WERI-Rb-1 (cell line): ENCODE measurements at regions not wholly inside any gene's neighbourhood (a gene's known extent, or its start where the extent isn't known, plus 50 kb on each side); places are given as distances from the start of the nearest gene placed in this dataset.

Experiments
- DNase-seq: peaks from one replicate; pipeline ENCODE4 v3.0.0-alpha.2; 2020
- H3K27ac ChIP-seq: fragments of 250-450 bp; sonication (Bioruptor Pico); 2 replicates; pipeline ENCODE4 v1.5.1; 2020; ENCODE audit warnings: mild to moderate bottlenecking, moderate library complexity
- H3K27me3 ChIP-seq: fragments of 250-450 bp; sonication (Bioruptor Pico); 2 replicates; pipeline ENCODE4 v1.5.1; 2021; ENCODE audit warnings: mild to moderate bottlenecking, low read depth, moderate library complexity; ENCODE audit not compliant: insufficient read depth, severe bottlenecking
- H3K36me3 ChIP-seq: fragments of 250-450 bp; sonication (Bioruptor Pico); 2 replicates; pipeline ENCODE4 v1.5.1; 2020; ENCODE audit warnings: mild to moderate bottlenecking, moderate library complexity
- H3K4me3 ChIP-seq: 2 replicates; pipeline ENCODE4 v1.5.1; 2011; ENCODE audit warnings: low read depth, mild to moderate bottlenecking, control low read depth, low read length
- H3K9me3 ChIP-seq: fragments of 250-450 bp; sonication (Bioruptor Pico); 2 replicates; pipeline ENCODE4 v1.5.1; 2021; ENCODE audit warnings: mild to moderate bottlenecking, moderate library complexity; ENCODE audit not compliant: severe bottlenecking
- TF ChIP-seq, protein P1 (sequence below): IDR thresholded peaks from 2 replicates; pipeline ENCODE4 v1.5.1; 2011; ENCODE audit warnings: low read depth, mild to moderate bottlenecking, control low read depth, inconsistent platforms, low read length

DNA sequence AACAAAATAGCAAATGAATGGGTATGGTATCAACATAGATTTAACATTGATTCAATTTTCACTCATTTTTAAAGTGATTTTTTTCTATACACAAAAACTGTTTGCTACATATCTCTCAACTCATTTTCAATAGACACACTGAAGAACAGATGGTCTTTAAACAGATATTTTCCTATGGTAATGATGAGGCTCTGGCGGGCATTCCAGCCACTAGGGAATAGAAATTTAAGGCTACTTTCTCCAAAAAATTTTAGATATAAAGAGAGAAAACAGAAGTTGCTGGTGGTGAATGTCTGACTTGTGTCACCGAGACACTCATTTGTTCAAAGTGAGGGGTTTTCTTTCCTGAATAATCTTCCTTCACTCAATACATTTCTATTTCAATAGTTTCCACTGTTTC lies 693.0 kb downstream of the ETS1 start:
- H3K27ac ChIP-seq, result no peak overlapping the region
- peaks cover 9% of the 10 kb centered on the region for H3K9me3 ChIP-seq
- TF ChIP-seq, protein P1, sequence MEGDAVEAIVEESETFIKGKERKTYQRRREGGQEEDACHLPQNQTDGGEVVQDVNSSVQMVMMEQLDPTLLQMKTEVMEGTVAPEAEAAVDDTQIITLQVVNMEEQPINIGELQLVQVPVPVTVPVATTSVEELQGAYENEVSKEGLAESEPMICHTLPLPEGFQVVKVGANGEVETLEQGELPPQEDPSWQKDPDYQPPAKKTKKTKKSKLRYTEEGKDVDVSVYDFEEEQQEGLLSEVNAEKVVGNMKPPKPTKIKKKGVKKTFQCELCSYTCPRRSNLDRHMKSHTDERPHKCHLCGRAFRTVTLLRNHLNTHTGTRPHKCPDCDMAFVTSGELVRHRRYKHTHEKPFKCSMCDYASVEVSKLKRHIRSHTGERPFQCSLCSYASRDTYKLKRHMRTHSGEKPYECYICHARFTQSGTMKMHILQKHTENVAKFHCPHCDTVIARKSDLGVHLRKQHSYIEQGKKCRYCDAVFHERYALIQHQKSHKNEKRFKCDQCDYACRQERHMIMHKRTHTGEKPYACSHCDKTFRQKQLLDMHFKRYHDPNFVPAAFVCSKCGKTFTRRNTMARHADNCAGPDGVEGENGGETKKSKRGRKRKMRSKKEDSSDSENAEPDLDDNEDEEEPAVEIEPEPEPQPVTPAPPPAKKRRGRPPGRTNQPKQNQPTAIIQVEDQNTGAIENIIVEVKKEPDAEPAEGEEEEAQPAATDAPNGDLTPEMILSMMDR, result no peak
- H3K27me3 ChIP-seq, result no peaks in the 10 kb centered on the region
- no peak overlapping the region for H3K4me3 ChIP-seq
- DNase-seq, result no peak
- H3K36me3 ChIP-seq, result no peaks in the 10 kb centered on the region

DNA sequence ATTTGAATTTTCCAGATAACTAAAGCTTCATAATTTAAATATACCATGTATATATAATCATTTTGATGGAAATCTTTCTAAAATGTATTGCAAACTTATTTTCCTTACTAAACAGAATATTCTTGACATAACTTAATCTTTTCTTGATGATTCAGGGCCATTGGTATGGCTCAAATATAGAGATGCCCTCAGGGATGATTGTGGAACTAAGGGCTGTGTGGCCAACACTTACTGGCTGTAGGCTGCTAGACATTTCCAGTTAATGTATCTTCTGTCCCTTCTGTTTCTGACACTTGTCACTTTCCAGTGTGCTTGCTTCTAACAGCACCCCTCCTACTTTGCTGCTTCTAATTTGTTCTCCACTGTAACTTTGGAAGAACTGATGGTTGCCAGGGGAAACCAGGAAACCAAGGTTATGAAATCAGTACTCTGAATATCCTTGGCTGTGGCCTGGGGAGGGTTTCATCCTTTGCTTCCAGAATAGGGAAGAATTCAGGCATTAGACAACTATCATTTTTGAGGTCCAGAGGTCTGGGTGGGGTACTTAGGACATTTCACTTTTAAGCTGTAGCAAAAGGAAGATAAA lies 697.2 kb downstream of the ETS1 start:
- no peak overlapping the region for H3K4me3 ChIP-seq
- H3K27ac ChIP-seq, result no peak overlapping the region
- no peaks in the 10 kb centered on the region for H3K36me3 ChIP-seq
- H3K27me3 ChIP-seq, result no peaks in the 10 kb centered on the region
- DNase-seq, result no peak
- TF ChIP-seq, protein P1, result no peak
- H3K9me3 ChIP-seq, result peaks cover 6% of the 10 kb centered on the region

DNA sequence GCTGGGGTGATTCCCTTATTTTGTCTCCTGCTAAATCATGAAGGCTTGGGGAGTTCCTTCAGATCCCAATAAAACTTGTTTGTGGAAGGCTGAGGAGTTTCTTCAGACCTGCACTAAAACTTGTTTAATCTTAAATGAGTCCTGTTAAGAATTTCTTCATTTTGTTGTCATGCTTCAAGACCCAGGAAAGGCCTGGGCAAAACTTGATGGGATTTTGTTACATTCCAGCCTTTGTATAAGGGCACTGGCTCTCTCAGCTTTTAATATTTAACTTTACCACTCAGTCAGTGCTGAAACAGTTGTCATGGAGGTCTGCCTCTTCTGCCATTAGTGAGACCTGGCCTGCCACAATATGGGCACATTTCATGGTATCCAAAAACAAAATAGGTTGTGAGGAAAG lies 699.0 kb downstream of the ETS1 start:
- no peak overlapping the region for H3K27ac ChIP-seq
- TF ChIP-seq, protein P1, result no peak
- H3K4me3 ChIP-seq, result no peak overlapping the region
- H3K36me3 ChIP-seq, result no peaks in the 10 kb centered on the region
- no peaks in the 10 kb centered on the region for H3K27me3 ChIP-seq
- H3K9me3 ChIP-seq, result peaks cover 6% of the 10 kb centered on the region
- DNase-seq, result no peak

DNA sequence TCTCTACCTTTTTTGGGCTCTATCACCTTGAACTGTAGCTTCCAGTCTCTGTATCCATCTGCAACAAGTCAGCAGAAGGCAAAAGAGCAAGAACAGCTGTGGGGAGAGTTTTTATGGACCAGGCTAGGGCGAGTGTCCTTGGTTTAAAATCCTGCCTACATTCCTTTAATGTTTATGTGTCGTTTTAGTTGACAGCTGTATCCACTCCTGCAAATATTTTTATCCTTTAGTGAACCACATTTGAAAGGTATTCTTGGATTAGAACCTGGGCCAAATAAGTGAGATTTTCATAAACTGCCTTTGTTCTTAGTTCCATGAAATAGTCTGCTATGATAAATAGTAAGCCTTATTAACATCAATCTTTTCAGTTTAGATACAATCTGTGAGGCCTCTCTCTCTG lies 712.2 kb downstream of the ETS1 start:
- no peaks in the 10 kb centered on the region for H3K9me3 ChIP-seq
- H3K36me3 ChIP-seq, result no peaks in the 10 kb centered on the region
- DNase-seq, result no peak
- TF ChIP-seq, protein P1, result no peak
- H3K4me3 ChIP-seq, result no peak overlapping the region
- H3K27me3 ChIP-seq, result no peaks in the 10 kb centered on the region
- no peak overlapping the region for H3K27ac ChIP-seq

DNA sequence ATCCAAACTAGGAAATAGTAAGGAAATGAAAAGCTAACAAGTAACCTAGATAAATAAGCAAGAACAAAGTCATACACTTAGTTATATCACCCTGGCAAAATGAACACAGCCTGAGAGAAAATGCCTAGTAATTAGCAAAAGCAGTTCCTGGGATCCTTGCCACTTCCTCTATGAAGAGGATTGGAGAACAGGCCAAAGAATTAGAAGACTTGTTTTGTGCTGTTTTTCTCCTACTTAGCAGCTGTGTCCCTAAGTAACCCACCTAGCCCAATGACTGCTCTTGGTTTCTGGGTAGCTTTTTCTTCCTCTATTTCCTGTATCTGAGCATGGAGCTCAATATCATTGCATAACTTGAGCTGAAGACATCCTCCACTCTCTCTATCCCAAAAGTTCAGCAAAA lies 713.9 kb downstream of the ETS1 start:
- DNase-seq, result no peak
- Histone ChIP-seq H3K27ac (no peak overlapping the region), H3K4me3 (no peak overlapping the region), H3K27me3 (no peaks in the 10 kb centered on the region), H3K9me3 (no peaks in the 10 kb centered on the region), H3K36me3 (no peaks in the 10 kb centered on the region)
- TF ChIP-seq, protein P1, result no peak

DNA sequence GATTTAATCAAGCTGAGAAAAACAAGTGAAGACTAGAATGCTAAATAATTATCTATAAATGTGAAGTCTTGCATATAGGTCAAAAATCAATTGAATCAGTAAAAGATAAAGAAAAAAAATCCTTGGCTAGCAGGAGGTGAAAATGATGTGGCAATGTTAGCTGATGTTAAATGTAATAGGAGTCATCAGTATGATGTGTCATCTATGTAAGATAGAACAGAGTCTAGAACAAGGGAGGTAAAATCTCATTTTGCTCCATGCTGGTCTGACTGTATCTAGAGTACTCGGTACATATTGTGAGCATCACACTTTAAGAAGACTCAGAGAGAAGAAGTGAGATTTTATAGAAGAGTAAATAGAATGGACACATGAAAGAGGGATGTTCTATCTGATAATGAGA lies 721.2 kb downstream of the ETS1 start:
- H3K27me3 ChIP-seq, result no peaks in the 10 kb centered on the region
- no peaks in the 10 kb centered on the region for H3K36me3 ChIP-seq
- H3K9me3 ChIP-seq, result no peaks in the 10 kb centered on the region
- H3K4me3 ChIP-seq, result no peak overlapping the region
- no peak overlapping the region for H3K27ac ChIP-seq
- TF ChIP-seq, protein P1, result no peak
- DNase-seq, result no peak
